GM21528 (cell line): ENCODE measurements at regions not wholly inside any gene's neighbourhood (a gene's known extent, or its start where the extent isn't known, plus 50 kb on each side); places are given as distances from the start of the nearest gene placed in this dataset.

ENCODE experiments used
- ATAC-seq: cut with Tn5 transposase; IDR thresholded peaks from one replicate; pipeline ENCODE4 v1.9.1; 2021; ENCODE audit warnings: mild to moderate bottlenecking, moderate library complexity; ENCODE audit not compliant: unreplicated experiment, low FRiP score

DNA sequence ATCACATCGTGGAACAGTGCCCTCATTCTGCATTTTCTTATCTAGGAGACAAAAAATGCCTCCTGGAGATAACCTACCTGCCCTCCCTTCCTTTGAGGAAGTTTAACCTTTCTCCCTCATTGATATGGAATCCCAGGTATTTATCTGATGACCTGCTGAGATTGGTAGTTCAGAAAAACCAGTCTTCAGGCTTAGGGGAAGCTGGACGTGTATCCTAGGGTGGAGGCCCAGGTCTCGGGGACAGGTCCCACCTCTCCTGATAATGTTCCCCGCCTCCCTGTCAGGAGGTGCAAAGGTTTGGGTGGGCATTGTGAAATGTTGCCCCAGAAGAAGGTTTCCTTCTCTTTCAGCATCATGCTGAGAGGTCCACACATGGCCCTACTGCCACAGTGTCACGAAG is 186.9 kb upstream of the NAV2 start:
- ATAC-seq, result no peak

GRCh38 chr11:19525276-19525675 is 187.4 kb upstream of the NAV2 start:
- no peak for ATAC-seq

DNA sequence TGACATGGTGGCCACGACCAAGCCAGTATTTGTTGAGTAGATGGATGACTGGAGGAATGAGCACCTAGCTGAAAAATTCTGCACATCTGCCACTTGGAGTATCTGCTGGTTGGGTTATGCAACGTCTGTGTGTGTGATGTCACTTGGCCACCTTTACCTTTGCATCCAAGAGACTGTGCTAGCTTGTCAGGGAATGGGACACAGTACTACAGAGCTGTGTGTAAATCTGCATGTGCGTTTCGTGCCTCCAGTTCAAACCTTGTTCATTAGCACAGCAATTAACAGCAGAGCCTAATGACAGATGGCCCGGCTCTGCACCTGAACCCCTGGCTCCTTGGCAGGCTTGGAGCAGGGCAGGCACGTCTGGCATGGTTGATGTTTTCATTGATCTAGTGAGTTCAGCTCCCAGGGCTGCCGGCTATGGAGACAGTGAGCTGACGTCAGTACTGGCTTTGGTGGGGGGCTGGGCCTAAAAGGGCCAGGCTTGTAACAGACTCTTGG is 188.4 kb upstream of the NAV2 start:
- ATAC-seq, result no peak

- ATAC-seq, result no peak
Observed at GRCh38 chr11:19520681-19521080, 192.0 kb upstream of the NAV2 start.

GRCh38 chr11:19519912-19520641 is 192.6 kb upstream of the NAV2 start:
- no peak for ATAC-seq

GRCh38 chr11:19519353-19519752 is 193.3 kb upstream of the NAV2 start:
- ATAC-seq, result no peak

DNA sequence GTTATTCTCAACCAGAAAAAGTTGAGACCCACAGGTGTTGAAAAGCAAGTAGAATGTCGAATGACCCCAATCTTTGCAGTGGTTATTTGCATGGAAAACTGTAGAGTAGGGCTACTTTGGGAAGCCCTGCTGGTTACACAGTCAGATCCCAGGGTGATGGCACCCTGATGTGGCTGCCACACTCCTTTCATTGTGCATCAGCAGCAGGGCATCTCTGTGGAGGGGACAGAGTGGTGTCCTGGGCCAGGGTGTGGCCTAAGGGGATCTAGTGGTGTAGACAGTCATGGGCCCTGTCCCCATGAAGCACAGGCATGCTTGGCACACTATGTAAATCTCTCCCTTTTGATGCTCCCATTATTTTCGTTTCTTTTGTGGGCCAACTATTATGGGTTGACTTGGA is 199.4 kb upstream of the NAV2 start:
- no peak for ATAC-seq

DNA sequence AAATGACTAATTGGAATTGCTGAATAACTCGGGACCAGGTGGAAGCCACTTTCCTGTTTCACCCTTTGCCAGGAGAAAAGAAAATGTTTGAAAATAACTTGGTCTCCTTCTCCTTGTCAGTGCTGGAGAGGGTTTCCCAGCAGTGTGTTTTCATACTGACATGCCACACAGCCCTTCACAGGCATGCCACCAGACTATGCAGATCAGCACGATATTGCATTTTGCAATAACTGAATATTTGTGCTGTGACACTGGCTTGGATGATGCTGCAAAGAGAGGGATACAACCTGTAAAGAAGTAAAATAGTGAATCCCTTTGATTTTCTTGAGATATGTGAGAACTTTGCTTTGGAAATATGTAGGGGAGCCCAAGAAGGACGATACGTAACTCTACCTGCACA is 200.0 kb upstream of the NAV2 start:
- no peak for ATAC-seq

GRCh38 chr11:19511413-19512183 is 201.0 kb upstream of the NAV2 start:
- ATAC-seq, result no peak

DNA sequence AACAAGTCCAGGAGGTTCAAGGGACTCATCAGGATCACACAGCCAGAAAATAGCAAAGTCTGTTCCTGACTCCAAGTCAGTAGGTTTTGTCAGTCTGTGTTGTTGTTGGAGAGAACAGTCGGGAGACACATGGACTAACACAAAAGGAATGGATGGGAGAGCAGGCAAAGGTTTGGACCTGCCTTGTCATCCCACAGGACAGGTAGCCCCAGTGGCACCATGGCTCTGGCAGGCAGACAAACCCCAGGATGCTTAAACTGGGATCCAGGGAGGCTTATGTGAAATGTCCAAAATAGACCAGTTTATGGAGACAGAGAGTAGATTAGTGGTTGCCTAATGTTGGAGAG is 201.6 kb upstream of the NAV2 start:
- no peak for ATAC-seq

GRCh38 chr11:19510468-19510867 is 202.2 kb upstream of the NAV2 start:
- ATAC-seq, result no peak

DNA sequence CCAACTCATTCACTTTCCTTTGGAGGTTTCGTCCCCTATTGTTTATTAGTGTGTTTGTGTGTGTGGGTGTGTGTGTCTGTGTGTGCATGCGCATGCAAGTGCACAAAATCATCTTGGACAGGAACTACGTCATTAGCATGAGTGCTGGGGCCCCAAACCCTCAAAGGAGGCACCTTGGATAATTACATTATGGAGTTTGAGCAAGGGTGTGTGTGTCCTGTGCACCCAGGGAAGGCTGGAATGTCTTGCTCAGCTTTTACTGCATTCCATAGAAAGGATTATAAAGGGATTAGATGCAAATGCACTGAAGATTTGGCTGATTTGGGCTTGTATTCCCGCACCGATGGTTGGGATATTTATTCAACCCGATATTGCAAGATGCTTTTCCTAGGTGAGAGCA is 203.4 kb upstream of the NAV2 start:
- ATAC-seq, result no peak

DNA sequence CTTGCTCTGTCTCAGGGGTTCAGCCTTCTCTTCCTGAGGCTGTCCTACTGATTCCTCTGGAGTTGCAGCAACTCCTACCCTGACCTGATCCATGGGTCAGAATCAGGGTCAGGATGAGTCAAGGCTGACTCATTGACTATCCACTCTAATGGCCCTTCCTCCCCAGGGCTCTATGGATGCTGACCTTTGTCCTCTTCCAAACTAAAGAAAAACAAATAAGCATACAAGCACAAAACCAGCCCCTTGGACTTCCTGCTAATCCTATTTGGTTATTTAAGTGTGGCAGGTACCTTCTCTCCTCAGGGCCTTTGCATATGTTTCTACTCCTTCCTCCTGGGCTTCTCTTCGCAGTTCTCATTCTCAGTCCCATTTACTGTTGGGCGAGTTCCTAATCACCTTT is 204.5 kb upstream of the NAV2 start:
- ATAC-seq, result no peak

GRCh38 chr11:19506816-19507486 is 205.7 kb upstream of the NAV2 start:
- ATAC-seq, result no peak

DNA sequence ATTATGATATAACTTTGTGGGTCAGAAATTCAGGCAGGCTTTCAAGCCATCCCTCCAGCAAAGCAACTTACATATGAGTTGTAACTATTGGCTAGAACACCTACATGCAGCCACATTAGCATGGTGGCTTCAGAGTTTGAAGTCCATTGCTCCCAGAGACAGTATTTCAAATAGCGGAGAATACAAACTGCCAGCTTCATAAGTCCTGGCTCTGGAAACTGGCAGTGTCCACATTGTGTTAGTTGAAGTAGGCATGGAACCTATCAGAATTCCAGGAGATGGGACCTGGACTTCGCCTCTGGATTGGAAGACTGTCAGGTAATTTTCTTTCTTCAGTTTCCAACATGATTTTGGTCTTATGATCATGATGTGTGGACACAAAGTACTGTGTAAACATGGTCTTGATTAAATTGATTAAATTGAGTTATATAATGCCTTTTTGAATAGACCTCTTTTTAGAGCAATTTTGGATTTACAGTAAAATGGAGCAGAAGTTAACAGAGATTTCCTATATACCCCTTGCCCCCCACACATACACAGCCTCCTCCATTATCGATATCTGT is 209.9 kb upstream of the NAV2 start:
- no peak for ATAC-seq

DNA sequence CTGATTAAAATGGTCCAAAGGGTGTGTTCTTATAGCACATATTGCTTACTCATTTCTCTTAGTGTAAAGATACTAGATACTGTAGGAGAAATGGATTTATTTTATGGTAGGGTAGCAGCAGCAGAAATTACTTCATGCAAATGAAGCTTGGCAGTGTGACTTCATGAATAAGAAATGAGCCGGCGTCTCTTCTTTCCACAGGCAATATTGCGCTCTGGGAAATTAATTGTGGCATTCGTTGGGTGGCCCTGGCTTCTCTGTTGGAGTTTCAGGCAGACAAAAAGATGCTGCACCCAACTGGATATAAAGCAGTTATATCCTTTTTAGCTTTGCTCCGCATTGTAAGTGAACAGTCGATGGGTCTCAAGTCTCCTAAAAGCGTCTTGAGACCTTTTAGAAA is 211.0 kb upstream of the NAV2 start:
- ATAC-seq, result no peak

DNA sequence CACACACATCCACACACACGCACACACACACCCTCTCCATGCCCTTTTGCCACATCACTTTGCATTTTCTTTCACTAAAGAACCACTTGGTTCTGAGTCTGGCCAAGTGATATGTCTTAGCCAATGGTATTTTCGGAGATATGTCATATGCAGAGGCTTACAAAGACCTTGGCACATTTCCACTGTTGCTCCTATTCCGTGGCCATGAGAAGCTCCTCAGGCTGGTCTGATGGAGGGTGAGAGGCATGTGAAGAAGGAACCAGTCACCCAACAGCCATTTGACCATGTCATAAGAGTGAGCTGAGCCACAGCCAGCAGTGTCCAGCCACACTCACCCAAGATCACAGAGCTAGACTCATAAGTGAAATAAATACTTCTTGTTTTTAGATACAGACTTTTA is 212.6 kb upstream of the NAV2 start:
- no peak for ATAC-seq

DNA sequence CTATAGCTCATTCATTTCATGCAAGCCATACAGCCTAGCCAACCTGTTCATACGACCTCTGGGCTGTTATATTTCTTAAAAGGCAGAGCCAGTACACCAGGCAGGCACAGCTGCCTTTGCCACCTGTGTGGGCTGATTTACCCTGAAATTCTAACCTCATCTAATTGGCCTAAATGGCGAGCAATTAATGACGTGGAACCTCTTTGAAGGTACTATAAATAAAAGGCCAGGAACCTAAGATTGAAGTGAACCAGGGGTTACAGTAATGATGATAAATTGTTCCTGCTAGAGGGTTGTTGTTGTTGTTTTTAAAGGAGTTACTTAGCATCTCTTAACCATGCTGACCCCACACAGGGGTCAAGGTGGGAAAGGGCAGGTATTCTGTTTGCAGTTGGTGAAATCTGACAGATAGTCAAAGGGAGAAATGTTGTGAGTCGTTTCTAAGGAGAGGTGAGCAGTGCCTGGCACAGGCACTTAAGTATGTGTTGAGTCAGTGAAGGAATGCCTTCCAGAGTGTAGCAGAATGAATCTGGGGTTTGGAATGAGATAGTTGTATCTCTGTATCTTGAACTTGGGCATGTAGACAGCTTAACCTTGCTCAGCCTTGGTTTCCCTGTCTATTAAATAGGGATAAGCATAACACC is 213.5 kb upstream of the NAV2 start:
- ATAC-seq, result no peak

DNA sequence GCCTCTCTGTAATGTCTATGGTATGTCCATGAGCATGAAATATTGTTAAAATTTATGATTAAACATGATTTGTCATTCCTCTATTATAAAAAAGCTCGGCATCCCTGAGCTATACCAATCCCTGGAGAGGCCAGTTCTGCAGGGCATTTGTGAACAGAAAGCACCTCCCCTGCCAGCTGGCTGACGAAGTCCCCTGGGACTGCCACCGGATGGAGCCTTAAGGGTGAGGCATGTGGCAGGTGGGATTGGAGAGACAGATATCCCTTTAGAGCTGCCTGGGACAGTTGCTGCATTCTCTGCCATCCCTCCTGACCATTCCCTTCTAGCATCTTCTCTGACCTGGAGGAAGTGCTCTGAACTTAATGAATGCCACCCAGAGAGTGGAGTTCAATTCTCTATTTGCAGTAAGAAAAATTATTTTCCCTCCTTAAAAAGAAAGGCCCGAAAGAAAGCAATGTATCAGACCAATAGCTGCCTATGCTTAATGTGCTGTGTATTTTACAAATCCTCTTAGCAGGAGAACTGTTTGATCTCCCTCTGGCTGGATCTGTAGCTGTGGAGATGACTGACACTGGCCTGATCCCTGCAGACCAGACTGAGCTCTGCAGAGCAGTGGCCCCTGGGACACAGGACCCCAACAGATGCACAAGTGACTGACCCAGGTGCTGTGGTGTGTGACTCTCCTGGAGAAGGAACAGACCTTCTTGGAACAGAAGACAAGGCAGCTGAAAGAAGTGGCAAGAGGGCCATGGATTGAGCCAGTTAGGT is 219.0 kb upstream of the NAV2 start:
- ATAC-seq, result no peak
